ENCODE measurements at regions not wholly inside any gene's neighbourhood (a gene's known extent, or its start where the extent isn't known, plus 50 kb on each side); places are given as distances from the start of the nearest gene placed in this dataset.

GRCh38 chr11:27563201-27563600 is 56.6 kb upstream of the LIN7C start:
- TF ChIP-seq, protein P1, sequence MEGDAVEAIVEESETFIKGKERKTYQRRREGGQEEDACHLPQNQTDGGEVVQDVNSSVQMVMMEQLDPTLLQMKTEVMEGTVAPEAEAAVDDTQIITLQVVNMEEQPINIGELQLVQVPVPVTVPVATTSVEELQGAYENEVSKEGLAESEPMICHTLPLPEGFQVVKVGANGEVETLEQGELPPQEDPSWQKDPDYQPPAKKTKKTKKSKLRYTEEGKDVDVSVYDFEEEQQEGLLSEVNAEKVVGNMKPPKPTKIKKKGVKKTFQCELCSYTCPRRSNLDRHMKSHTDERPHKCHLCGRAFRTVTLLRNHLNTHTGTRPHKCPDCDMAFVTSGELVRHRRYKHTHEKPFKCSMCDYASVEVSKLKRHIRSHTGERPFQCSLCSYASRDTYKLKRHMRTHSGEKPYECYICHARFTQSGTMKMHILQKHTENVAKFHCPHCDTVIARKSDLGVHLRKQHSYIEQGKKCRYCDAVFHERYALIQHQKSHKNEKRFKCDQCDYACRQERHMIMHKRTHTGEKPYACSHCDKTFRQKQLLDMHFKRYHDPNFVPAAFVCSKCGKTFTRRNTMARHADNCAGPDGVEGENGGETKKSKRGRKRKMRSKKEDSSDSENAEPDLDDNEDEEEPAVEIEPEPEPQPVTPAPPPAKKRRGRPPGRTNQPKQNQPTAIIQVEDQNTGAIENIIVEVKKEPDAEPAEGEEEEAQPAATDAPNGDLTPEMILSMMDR (IDR thresholded peaks at IDR 0.05; ENCODE audit: poor library complexity) = no peak
- no peak for TF ChIP-seq EZH2 (IDR thresholded peaks at IDR 0.05; ENCODE audit: borderline replicate concordance)
